ENCODE measurements at regions not wholly inside any gene's neighbourhood (a gene's known extent, or its start where the extent isn't known, plus 50 kb on each side); places are given as distances from the start of the nearest gene placed in this dataset.
"Not testable (repeated sequence)": the region's sequence is repeated elsewhere in the genome, so short reads cannot be mapped to it uniquely, and the experiment has no call there.

- no peak for DNase-seq (ENCODE audit: low spot score)
- in situ Hi-C loops (cut with HindIII; ENCODE audit: low sequenced_read_pairs) = no loop called here
Observed at GRCh38 chr9:30771760-30772159, 1612.7 kb upstream of the ACO1 start.

- in situ Hi-C loops (cut with HindIII; ENCODE audit: low sequenced_read_pairs) = no loop called here
Observed at GRCh38 chr9:30773427-30773826, 1611.0 kb upstream of the ACO1 start.

GRCh38 chr9:30774326-30774725 is 1610.1 kb upstream of the ACO1 start:
- peak; percentile 4 for DNase-seq (ENCODE audit: low spot score)
- in situ Hi-C loops (cut with HindIII; ENCODE audit: low sequenced_read_pairs) = no loop called here

More at GRCh38 chr9:30773427-30773826, 1611.0 kb upstream of the ACO1 start:
- DNase-seq (ENCODE audit: low spot score) = no peak

GRCh38 chr9:30775236-30775635 is 1609.2 kb upstream of the ACO1 start:
- in situ Hi-C loops (cut with HindIII; ENCODE audit: low sequenced_read_pairs) = no loop called here

GRCh38 chr9:30796764-30797163 is 1587.7 kb upstream of the ACO1 start:
- in situ Hi-C loops (cut with HindIII; ENCODE audit: low sequenced_read_pairs) = no loop called here
- DNase-seq (ENCODE audit: low spot score) = no peak

More at GRCh38 chr9:30775236-30775635, 1609.2 kb upstream of the ACO1 start:
- DNase-seq (ENCODE audit: low spot score) = no peak

GRCh38 chr9:30799527-30800101 is 1584.8 kb upstream of the ACO1 start:
- in situ Hi-C loops (cut with HindIII; ENCODE audit: low sequenced_read_pairs) = no loop called here

GRCh38 chr9:30800421-30800820 is 1584.0 kb upstream of the ACO1 start:
- DNase-seq (ENCODE audit: low spot score) = no peak
- in situ Hi-C loops (cut with HindIII; ENCODE audit: low sequenced_read_pairs) = no loop called here

More at GRCh38 chr9:30799527-30800101, 1584.8 kb upstream of the ACO1 start:
- no peak for DNase-seq (ENCODE audit: low spot score)

GRCh38 chr9:30812821-30813220 is 1571.6 kb upstream of the ACO1 start:
- in situ Hi-C loops (cut with HindIII; ENCODE audit: low sequenced_read_pairs) = no loop called here
- no peak for DNase-seq (ENCODE audit: low spot score)

GRCh38 chr9:30815585-30815984 is 1568.9 kb upstream of the ACO1 start:
- in situ Hi-C loops (cut with HindIII; ENCODE audit: low sequenced_read_pairs) = no loop called here
- DNase-seq (ENCODE audit: low spot score) = no peak

- DNase-seq (ENCODE audit: low spot score) = no peak
- in situ Hi-C loops (cut with HindIII; ENCODE audit: low sequenced_read_pairs) = no loop called here
Observed at GRCh38 chr9:30845136-30845535, 1539.3 kb upstream of the ACO1 start.

- DNase-seq (ENCODE audit: low spot score) = no peak
- in situ Hi-C loops (cut with HindIII; ENCODE audit: low sequenced_read_pairs) = no loop called here
Observed at GRCh38 chr9:30846651-30847050, 1537.8 kb upstream of the ACO1 start.

- in situ Hi-C loops (cut with HindIII; ENCODE audit: low sequenced_read_pairs) = no loop called here
- DNase-seq (ENCODE audit: low spot score) = no peak
Observed at GRCh38 chr9:30851600-30851999, 1532.8 kb upstream of the ACO1 start.

GRCh38 chr9:30900706-30901105 is 1483.7 kb upstream of the ACO1 start:
- no peak for DNase-seq (ENCODE audit: low spot score)
- in situ Hi-C loops (cut with HindIII; ENCODE audit: low sequenced_read_pairs) = no loop called here

- DNase-seq (ENCODE audit: low spot score) = no peak
- in situ Hi-C loops (cut with HindIII; ENCODE audit: low sequenced_read_pairs) = no loop called here
Observed at GRCh38 chr9:30913331-30913730, 1471.1 kb upstream of the ACO1 start.

GRCh38 chr9:30915451-30915850 is 1469.0 kb upstream of the ACO1 start:
- DNase-seq (ENCODE audit: low spot score) = no peak
- in situ Hi-C loops (cut with HindIII; ENCODE audit: low sequenced_read_pairs) = no loop called here

GRCh38 chr9:30925126-30925525 is 1459.3 kb upstream of the ACO1 start:
- in situ Hi-C loops (cut with HindIII; ENCODE audit: low sequenced_read_pairs) = no loop called here
- no peak for DNase-seq (ENCODE audit: low spot score)

- no peak for DNase-seq (ENCODE audit: low spot score)
Observed at GRCh38 chr9:30925635-30926034, 1458.8 kb upstream of the ACO1 start.

GRCh38 chr9:30928045-30928444 is 1456.4 kb upstream of the ACO1 start:
- no peak for DNase-seq (ENCODE audit: low spot score)
- in situ Hi-C loops (cut with HindIII; ENCODE audit: low sequenced_read_pairs) = no loop called here

More at GRCh38 chr9:30925635-30926034, 1458.8 kb upstream of the ACO1 start:
- in situ Hi-C loops (cut with HindIII; ENCODE audit: low sequenced_read_pairs) = no loop called here

GRCh38 chr9:30932226-30932625 is 1452.2 kb upstream of the ACO1 start:
- in situ Hi-C loops (cut with HindIII; ENCODE audit: low sequenced_read_pairs) = no loop called here
- DNase-seq (ENCODE audit: low spot score) = no peak

GRCh38 chr9:30935730-30936129 is 1448.7 kb upstream of the ACO1 start:
- in situ Hi-C loops (cut with HindIII; ENCODE audit: low sequenced_read_pairs) = no loop called here
- DNase-seq (ENCODE audit: low spot score) = no peak

- in situ Hi-C loops (cut with HindIII; ENCODE audit: low sequenced_read_pairs) = no loop called here
- no peak for DNase-seq (ENCODE audit: low spot score)
Observed at GRCh38 chr9:30937106-30937505, 1447.3 kb upstream of the ACO1 start.

GRCh38 chr9:30942852-30943251 is 1441.6 kb upstream of the ACO1 start:
- DNase-seq (ENCODE audit: low spot score); in situ Hi-C loops (cut with HindIII; ENCODE audit: low sequenced_read_pairs): not testable (repeated sequence)

Data from G401 (cell line).